ENCODE measurements at regions not wholly inside any gene's neighbourhood (a gene's known extent, or its start where the extent isn't known, plus 50 kb on each side); places are given as distances from the start of the nearest gene placed in this dataset.

DNA sequence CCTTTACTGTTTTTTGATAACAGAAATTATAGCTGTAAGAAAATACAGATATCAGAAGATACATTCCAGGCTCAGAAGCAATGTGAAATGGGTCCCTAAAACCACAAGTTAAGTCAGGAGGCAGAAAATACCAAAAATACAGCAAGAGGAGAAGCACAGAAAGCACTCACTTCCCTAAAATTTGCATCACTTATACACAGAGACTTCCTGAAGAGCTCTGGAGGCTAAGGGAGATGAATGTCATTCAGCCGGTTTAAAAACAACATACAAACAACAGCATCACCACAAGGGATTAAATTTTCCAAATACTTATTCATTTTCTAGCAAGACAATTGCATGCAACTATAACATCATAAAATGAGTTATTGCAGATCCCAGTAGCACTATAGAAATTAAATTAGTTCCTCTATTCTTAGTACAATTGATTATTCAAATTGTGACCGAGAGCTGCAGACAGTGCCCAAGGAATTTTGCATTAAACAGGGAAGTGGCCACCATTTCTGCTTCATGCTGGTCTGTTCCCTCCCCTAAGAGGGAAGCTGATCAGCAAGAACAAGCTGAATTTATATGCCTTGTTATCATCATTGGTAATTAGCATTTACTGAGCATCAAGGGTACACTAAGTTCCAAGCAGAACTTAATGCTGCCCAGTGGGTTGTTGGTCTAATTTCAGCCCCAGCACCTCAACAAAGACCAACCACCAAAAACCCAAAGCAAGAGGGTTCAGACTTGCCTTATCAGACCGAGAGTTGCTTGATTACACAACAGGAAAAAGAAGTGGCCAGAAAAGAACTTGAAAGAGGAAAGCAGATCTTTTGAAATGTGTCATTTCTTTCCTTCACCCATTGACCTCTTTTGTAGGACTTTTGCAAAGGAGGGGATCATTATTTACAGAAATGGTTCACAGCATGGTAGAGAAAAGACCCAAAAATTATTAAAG is 140.7 kb downstream of the KCTD12 start:
- DNase-seq = no peak

- DNase-seq = no peak
Observed at GRCh38 chr13:76741624-76742023, 144.6 kb downstream of the KCTD12 start.

DNA sequence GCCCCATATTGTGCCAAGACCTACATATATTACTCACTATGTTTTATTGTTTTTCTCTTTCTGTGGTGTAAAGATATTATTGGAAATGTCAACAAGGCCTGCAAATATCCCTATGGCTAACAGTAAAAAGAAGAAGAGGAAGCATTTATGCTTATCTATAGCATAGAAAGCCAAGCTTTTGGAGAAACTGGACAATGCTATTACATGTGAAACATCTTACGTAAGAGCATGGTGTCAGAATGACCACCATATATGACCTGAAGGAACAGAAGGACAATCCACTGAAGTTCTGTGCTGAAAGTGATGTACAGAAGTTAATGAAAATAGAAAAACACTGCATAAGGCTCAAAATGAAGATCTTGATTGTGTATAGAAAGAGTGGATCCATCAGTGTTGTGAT is 145.2 kb downstream of the KCTD12 start:
- DNase-seq = no peak

DNA sequence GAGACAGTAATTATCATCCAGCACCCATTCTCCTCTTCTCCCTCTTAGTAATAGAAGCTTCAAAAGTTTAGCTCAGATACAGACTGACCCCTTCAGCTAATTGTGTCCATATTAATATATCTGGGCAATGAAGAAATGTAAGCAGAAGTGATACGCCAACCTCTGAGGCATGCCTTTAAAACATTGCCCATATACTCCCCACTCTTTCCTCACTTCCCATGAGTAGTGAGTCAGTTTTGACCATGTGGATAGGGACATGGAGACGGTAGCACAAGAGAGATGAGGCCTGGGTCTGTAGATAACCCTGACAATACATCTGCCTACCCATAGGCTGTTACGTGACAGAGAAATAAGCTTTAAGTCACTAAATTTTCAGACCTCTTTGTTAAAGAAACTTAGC is 147.6 kb downstream of the KCTD12 start:
- no peak for DNase-seq

GRCh38 chr13:76737526-76737925 is 148.7 kb downstream of the KCTD12 start:
- DNase-seq = no peak

DNA sequence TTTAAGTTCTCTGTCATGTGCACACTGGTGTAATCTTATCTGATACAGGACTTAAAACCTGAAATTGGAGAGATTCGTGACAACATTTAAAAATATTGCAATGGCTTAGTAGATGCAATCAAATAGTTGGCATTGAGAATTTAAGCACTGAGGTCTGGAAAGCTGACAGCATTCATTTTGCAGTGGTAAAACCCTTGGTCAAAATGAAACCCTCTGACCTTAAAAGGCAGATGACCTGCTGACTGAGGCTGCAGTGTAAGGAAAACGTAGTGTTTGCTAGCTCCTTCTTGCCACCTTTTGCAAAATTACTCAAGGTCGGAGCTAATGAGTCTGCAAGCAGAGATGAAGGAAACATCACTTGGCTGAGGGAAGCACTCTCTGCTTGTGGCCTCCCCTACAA is 150.6 kb downstream of the KCTD12 start:
- no peak for DNase-seq

- no peak for DNase-seq
Observed at GRCh38 chr13:76733671-76734070, 152.5 kb downstream of the KCTD12 start.

DNA sequence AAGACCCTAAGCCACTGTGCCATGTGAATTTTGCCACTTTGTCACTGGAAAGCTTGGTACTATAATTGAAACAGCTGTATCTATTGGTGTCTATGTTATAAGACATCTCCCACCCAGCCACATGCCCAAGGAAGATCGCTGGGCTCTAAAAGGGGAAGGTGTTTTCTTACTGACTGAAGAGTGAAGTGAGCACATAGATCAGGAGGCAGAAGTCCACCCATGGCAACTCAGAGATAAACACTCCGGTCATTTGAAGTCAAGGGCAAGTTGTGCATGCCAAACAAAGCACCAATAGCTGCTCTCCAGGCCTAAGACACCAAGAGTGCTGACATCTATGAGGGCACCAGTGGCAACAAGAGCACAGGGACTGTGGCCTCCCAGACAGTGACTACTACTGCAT is 153.8 kb downstream of the KCTD12 start:
- no peak for DNase-seq

DNA sequence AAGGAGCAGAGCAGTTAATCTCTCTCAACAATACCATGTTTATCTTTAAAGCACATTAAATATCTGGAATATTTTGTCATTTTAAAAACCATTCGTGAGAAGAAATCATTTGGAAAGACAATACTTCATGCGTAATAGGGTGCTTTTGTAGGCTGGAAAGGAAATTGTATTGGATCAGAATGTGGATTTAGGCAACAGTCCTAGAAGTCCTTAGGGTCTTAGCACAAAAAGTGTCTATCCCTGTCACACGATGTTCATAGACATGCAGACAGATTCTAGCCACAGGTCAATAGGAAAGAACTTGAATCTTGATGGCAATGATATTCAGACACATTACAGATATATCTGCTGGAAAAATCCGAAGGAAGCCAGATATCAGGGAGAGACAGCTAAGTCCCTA is 156.0 kb downstream of the KCTD12 start:
- DNase-seq = no peak

DNA sequence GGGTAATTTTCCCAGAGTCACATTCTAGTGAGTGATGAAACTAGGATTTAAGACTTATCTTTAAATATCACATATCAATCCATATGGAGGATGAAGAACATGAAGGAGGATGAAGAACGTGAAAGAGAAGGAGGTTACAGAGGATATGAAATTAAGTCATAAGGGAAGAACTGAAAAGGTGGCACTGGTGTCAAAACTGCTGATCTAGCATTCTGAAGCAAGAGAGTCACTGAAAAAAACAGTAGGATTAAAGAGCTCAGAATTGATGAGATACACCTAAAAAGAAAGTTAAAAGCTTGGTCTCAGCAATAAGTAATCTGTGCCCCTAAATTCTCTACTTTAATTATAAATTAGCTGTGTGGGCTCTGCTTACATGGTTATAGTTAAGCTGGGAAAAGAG is 156.5 kb downstream of the KCTD12 start:
- no peak for DNase-seq

GRCh38 chr13:76725896-76726295 is 160.3 kb downstream of the KCTD12 start:
- DNase-seq = no peak

GRCh38 chr13:76725211-76725610 is 161.0 kb downstream of the KCTD12 start:
- no peak for DNase-seq

DNA sequence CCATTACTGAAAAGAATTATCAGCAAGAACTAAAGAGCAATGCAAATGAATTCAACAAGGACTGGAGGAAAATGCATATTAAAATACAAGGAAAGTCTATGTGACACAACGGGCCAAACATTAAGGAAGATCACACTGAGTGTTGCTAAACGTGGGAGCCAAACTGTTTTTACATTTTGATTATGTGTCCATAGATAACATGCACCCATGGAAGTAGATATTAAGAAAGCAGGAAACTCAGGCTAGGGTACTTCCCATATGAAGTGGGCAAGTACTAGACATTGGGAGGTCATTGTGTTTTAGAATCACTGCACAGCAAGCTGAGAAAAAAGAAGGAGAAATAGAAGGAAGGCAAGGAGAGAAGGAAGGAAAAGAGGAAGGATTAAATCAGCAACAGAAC is 161.8 kb downstream of the KCTD12 start:
- no peak for DNase-seq

- DNase-seq = no peak
Observed at GRCh38 chr13:76723551-76724232, 162.5 kb downstream of the KCTD12 start.

DNA sequence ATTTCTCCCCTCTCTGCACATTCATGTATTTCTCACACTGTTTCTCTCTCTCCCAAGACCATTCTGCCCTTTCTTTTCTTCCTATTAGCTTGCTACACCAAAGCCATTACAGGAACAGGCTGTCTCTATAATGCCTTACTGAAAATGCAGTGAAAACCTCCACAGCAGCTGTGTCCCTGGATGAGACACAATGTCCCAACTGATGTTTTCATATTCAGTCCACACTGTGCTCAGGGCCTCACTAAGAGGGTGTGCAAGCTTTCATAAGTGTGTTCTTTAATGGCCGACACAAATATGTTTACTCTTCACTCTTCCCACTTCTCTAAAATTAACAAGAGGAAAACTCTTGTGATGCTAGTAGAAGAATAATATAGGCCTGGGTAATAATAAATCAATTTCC is 163.4 kb downstream of the KCTD12 start:
- no peak for DNase-seq

GRCh38 chr13:76720821-76721220 is 165.4 kb downstream of the KCTD12 start:
- no peak for DNase-seq

DNA sequence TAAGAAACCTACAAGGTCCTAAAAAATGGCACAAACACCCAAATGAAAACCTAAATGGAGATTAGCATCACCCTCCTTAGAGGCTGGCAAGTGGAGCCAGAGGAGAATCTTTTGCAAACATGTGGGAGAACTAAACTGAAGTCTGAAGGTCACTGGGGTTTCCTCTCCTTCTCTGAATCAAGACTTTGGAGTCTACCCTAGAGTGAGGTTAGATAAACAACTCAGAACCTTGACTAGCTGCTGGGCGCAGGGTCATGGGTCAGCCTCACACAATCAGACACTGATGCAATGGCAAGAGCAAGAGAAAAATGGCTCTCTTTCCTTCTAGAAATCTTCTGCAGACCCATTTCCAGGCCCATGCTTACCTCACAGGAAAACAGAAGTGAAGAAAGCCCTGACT is 165.8 kb downstream of the KCTD12 start:
- no peak for DNase-seq

GRCh38 chr13:76719955-76720354 is 166.2 kb downstream of the KCTD12 start:
- DNase-seq = no peak

DNA sequence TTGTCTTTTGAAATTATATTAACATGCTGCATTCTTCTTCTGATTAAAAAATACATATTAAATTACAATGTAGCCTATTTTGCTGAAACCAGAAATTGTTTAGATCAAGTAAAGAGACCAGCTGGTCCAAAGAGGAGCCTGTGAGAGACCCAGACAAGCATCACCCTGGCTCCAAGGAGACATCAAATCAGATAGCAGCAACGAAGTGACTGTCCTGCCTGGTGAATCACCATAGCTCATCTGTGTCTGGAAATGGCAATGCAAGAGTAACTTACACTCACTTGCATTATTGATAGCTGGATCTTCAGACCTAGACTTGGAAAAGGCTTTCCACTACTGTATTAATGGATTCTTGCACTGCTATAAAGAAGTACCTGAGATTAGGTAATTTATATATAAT is 169.1 kb downstream of the KCTD12 start:
- no peak for DNase-seq

DNA sequence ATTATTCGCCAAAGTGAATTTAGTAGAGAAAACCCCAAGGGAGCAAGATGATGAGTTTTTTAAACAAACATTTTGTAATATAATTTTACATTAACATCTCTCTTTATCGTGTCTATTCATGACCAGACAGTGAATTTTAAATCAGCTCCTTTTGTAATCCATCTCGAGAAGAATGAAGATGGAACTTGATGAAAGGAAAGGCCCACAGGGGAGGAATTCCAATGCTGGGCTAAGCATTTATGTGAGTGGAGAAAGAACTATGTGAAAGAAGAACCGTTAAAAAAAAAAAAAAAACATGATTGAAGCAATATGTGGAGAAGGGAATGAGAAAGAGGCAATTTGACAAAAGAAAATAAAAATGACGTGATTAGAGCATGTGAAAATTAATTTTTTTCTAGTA is 170.6 kb downstream of the KCTD12 start:
- no peak for DNase-seq

DNA sequence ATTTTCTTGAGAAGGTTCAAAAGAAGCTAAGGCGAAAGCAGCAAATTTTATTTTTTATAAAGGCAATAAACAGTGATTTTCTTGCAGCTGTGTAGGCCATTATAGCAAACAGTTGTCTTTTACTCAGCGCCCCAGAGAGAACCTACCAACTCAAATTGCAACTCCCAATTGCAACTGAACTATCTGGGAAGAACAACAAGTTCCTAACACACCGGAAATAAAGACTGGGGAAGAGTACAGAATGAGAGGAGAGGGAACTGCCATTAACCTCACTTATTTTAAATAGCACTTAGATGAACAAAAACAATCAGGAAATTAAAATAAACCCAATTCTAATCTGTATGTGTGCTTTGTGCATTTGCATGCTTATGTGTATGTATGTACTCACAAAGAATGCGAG is 171.1 kb downstream of the KCTD12 start:
- DNase-seq = no peak

- no peak for DNase-seq
Observed at GRCh38 chr13:76713280-76713679, 172.9 kb downstream of the KCTD12 start.

DNA sequence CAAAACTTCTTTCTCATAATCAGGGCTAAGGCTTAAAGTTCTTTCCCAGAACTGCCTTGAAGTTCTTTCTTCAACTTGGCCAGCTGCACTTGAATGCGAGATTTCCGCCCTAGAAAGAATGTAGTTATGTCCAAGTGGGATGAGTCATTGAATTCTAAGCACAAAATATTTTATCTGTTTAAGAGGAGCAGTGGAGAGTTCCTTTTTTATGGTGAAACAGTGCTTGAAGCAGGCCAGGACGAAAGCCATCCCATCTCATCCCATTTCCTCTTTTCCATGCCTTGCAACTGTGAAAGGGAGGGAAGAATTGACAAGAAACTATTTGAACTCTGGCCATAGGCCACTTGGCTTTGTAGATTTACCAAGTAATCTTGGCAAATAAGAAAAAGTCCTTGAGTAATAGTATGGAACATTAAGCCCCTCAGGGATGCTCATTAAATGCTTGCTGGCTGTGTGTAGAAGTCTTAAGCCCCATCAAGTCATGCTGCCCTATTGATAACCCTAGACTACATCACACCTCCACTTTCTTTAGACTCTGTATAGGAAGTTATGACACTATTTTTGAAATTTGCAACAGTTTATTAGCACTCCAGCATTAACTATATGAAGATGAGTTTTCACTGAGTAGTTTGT is 174.5 kb downstream of the KCTD12 start:
- DNase-seq = no peak

GRCh38 chr13:76709851-76710250 is 176.4 kb downstream of the KCTD12 start:
- no peak for DNase-seq

Measured in activated CD8-positive, alpha-beta memory T cell treated with anti-CD3 and anti-CD28 coated beads, Interleukin-2, amount 50 U/mL, for 4 hours (primary cell).